ENCODE measurements at regions not wholly inside any gene's neighbourhood (a gene's known extent, or its start where the extent isn't known, plus 50 kb on each side); places are given as distances from the start of the nearest gene placed in this dataset.

GRCh38 chr20:7586481-7586880, 353.8 kb downstream of the HAO1 start:
- no peak for TF ChIP-seq POLR2A (IDR thresholded peaks at IDR 0.05)
- TF ChIP-seq CTCF (IDR thresholded peaks at IDR 0.05 in 4 of 5, conservative IDR thresholded peaks at IDR 0.05 in 1 of 5) = no peak
